WI38 (cell line): ENCODE measurements at regions not wholly inside any gene's neighbourhood (a gene's known extent, or its start where the extent isn't known, plus 50 kb on each side); places are given as distances from the start of the nearest gene placed in this dataset.
A peak's percentile ranks its signal among the peaks of the same experiment; 100 is the strongest.

ENCODE experiments used
- H3K4me3 ChIP-seq: 2 replicates; pipeline ENCODE4 v1.5.1; 2011; ENCODE audit warnings: low read depth, mild to moderate bottlenecking, control low read depth, low read length
- TF ChIP-seq, protein P1 (sequence below): IDR thresholded peaks from 2 replicates; pipeline ENCODE4 v1.5.1; 2012; ENCODE audit warnings: low read depth, mild to moderate bottlenecking, control low read depth, low read length

DNA sequence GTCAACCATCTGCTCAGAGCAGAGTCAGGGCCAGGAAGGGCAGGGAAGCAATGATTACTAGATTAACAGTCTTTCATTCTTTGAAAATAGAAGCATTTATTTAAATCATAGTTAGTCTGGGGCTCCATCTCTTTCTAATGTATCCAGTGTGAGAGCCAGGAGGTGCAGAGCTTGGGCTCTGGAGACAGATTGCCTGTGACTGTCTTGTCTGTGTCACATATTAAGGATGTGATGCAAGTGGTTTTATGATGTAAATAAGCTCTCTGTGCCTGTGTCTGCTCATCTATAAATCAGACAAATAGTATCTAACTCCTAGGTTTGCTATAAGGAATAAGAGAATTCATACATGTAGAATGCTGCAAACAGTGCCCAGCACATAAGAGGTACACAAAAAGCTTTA, 104.9 kb upstream of the TANK start:
- no peak overlapping the region for H3K4me3 ChIP-seq
- TF ChIP-seq, protein P1, sequence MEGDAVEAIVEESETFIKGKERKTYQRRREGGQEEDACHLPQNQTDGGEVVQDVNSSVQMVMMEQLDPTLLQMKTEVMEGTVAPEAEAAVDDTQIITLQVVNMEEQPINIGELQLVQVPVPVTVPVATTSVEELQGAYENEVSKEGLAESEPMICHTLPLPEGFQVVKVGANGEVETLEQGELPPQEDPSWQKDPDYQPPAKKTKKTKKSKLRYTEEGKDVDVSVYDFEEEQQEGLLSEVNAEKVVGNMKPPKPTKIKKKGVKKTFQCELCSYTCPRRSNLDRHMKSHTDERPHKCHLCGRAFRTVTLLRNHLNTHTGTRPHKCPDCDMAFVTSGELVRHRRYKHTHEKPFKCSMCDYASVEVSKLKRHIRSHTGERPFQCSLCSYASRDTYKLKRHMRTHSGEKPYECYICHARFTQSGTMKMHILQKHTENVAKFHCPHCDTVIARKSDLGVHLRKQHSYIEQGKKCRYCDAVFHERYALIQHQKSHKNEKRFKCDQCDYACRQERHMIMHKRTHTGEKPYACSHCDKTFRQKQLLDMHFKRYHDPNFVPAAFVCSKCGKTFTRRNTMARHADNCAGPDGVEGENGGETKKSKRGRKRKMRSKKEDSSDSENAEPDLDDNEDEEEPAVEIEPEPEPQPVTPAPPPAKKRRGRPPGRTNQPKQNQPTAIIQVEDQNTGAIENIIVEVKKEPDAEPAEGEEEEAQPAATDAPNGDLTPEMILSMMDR = no peak

DNA sequence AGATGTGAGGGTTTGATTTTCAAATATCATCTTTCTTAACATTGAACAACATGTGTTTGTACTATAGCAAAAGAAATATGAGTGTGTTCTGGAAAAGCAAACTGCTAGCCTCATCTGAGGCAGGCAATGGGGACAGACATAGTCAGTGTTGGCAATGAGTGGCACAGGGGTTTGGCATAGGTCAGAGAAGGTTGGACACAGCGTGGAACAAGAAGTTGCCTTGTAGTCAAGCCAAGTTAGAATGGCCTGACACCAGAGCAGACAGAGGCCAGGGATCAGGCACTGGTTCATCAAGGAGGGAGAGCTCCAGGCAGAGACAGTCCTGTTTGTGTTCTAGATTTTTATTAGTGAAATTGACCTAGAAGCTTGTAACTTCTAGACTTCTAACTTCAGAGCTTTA, 100.8 kb upstream of the TANK start:
- H3K4me3 ChIP-seq = no peak overlapping the region
- TF ChIP-seq, protein P1 = no peak

GRCh38 chr2:161061786-161062185, 98.4 kb upstream of the TANK start:
- H3K4me3 ChIP-seq = no peak overlapping the region
- TF ChIP-seq, protein P1 = no peak

DNA sequence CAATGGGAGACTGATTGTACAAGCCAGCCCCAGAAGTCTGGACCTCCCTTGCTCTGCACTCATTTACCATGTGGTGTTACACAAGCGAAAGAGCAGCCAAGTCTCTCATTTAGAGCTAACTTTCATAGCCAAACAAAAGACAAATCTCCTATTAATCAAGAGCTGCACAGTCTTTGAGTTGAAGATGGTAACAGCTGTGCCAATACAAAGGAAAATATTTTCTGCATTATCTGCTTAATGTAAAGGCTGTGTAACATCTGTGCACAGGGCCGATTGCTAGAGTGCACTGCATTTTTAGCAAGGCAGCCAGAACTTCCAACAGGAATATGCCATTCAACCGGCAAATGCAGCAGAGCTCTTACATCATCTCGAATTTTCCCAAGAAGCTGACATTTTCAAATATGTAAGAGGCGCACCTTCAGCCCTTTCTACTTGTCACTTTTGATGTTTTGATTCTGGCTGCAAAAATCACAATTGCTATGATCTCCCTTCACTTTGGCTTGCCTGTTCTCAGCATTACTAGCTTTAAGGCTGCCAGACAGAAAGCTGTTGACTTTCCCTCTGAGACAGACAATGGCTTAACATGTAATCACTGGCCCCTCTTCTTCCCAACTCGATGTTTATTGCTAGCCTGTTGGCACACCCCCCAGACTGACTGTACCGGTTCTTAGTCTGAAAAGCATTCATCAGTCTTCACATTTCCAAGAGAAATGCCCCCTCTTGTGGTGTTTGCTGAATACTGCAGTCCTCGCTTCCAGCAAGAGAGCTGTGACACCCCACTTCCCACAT, 96.9 kb upstream of the TANK start:
- H3K4me3 ChIP-seq = no peak overlapping the region
- TF ChIP-seq, protein P1 = peak; percentile 84

GRCh38 chr2:161063946-161064306, 96.3 kb upstream of the TANK start:
- TF ChIP-seq, protein P1 = no peak
- no peak overlapping the region for H3K4me3 ChIP-seq

DNA sequence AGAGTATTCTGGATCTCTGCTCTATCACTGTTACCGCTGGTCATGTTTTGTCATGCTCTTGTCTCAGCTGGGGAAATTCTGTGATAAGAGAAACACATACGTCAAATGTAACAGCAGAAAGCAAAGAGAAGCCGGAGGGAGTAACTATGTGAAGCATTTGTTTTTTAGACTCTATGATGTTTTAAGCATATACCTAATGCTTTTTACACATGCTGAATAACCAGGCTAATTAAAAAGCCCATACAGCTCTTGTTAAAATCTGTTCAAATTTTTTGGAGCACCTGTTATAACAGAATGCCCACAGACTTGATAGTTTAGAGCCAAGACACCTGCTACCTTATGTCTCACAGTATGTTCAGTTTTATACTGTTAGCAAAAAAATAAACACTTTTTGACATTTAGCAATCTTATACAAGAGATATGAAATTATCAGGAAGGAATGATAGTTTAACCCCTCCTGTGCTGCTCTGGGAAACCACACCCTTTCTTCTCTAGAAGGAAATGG, 92.3 kb upstream of the TANK start:
- TF ChIP-seq, protein P1 = no peak
- no peak overlapping the region for H3K4me3 ChIP-seq

- TF ChIP-seq, protein P1 = no peak
- no peak overlapping the region for H3K4me3 ChIP-seq
Measured at GRCh38 chr2:161068670-161069069, 91.6 kb upstream of the TANK start.
